Endothelial cell of umbilical vein (primary cell): ENCODE measurements at regions not wholly inside any gene's neighbourhood (a gene's known extent, or its start where the extent isn't known, plus 50 kb on each side); places are given as distances from the start of the nearest gene placed in this dataset.

ENCODE experiments used
- BruUV-seq: library from RNA; stranded (reverse); fragments of 400-500 nt; replicated peaks from 2 replicates; lab custom pipeline; 2021; lab: Mats Ljungman, UMichigan
- CTCF ChIA-PET: fragments of 300-600, 350-600 bp; sonication (Branson Sonifier 250); formaldehyde crosslinking; loops from one replicate; lab custom pipeline; 2021; ENCODE audit warnings: antibody characterized with exemption, inconsistent platforms; lab: Charles Lee
- POLR2A ChIA-PET: fragments of 300-600, 350-600 bp; sonication (Branson Sonifier 250); formaldehyde crosslinking; loops from one replicate; lab custom pipeline; 2021; ENCODE audit warnings: antibody characterized with exemption, inconsistent platforms; lab: Charles Lee
- DNase-seq: peaks from one replicate; pipeline ENCODE4 v3.0.0-alpha.2; 2011; ENCODE audit warnings: low read depth, low spot score
- FAIRE-seq: peaks from 2 replicates; lab custom pipeline; 2011; peaks lifted over from hg19 to GRCh38; lab: Jason Lieb, UNC
- H2AFZ ChIP-seq: 2 replicates; pipeline ENCODE4 v1.6.0; 2012; ENCODE audit warnings: low read depth, low read length, control low read depth, inconsistent platforms
- H3K27ac ChIP-seq: 2 replicates; pipeline ENCODE4 v1.5.1; 2011; ENCODE audit warnings: low read depth, mild to moderate bottlenecking, control low read depth, low read length, moderate library complexity; ENCODE audit not compliant: insufficient read depth
- H3K27me3 ChIP-seq, 2 experiments: 2 replicates each; pipeline versions ENCODE4 v1.6.0 to v1.6.1; 2011; ENCODE audit warnings: low read length in 2 of 2, mixed read lengths in 1 of 2; ENCODE audit not compliant: control insufficient read depth in 2 of 2, insufficient read depth in 2 of 2
- H3K36me3 ChIP-seq, 2 experiments: 2 replicates in 1 of 2; 3 replicates in 1 of 2; pipeline ENCODE4 v1.5.1; 2011; ENCODE audit warnings: low read length in 2 of 2, mild to moderate bottlenecking in 1 of 2, moderate library complexity in 1 of 2; ENCODE audit not compliant: control insufficient read depth in 2 of 2, insufficient read depth in 2 of 2; ENCODE audit errors: extremely low read depth in 1 of 2
- H3K4me1 ChIP-seq: 3 replicates; pipeline ENCODE4 v1.5.1; 2011; ENCODE audit warnings: mild to moderate bottlenecking, low read length; ENCODE audit not compliant: control insufficient read depth, insufficient read depth; ENCODE audit errors: extremely low read depth
- H3K4me2 ChIP-seq: 2 replicates; pipeline ENCODE4 v1.6.1; 2011; ENCODE audit warnings: low read length, control low read depth, mixed read lengths; ENCODE audit not compliant: insufficient read depth
- H3K4me3 ChIP-seq, 3 experiments: fragments of 200-600 bp in 1 of 3; sonication (generic), shearing (Covaris generic) in 1 of 3; replicated peaks in 1 of 3; 2 replicates each; pipeline ENCODE4 v1.5.1; 2011 to 2016; ENCODE audit warnings: control low read depth in 3 of 3, low read length in 3 of 3, mild to moderate bottlenecking in 2 of 3, inconsistent platforms in 1 of 3, low read depth in 1 of 3, moderate library complexity in 1 of 3; ENCODE audit not compliant: insufficient read depth in 1 of 3
- H3K79me2 ChIP-seq: 2 replicates; pipeline ENCODE4 v1.6.0; 2012; ENCODE audit warnings: low read length, inconsistent platforms; ENCODE audit not compliant: control insufficient read depth, insufficient read depth
- H3K9ac ChIP-seq: replicated peaks from 2 replicates; pipeline ENCODE3; 2011; ENCODE audit warnings: low read length, control low read depth; ENCODE audit not compliant: insufficient read depth; ENCODE audit errors: extremely low read depth
- H3K9me1 ChIP-seq: replicated peaks from 3 replicates; pipeline ENCODE4 v1.6.0; 2011; ENCODE audit warnings: mild to moderate bottlenecking, low read length; ENCODE audit not compliant: control insufficient read depth, insufficient read depth; ENCODE audit errors: extremely low read depth
- H3K9me3 ChIP-seq: replicated peaks from 2 replicates; pipeline ENCODE4 v1.5.1; 2012; ENCODE audit warnings: low read length, inconsistent platforms; ENCODE audit not compliant: control insufficient read depth, insufficient read depth
- H4K20me1 ChIP-seq: replicated peaks from 2 replicates; pipeline ENCODE3; 2011; ENCODE audit warnings: mild to moderate bottlenecking, low read length; ENCODE audit not compliant: control insufficient read depth, insufficient read depth; ENCODE audit errors: extremely low read depth
- CTCF ChIP-seq, 2 donors: IDR thresholded peaks; 1 replicate in 1 of 2; 2 replicates in 1 of 2; pipeline ENCODE4 v1.5.1; 2011; ENCODE audit warnings: low read length in 2 of 2, mild to moderate bottlenecking in 2 of 2, moderate library complexity in 2 of 2, control low read depth in 1 of 2, inconsistent platforms in 1 of 2, low read depth in 1 of 2; ENCODE audit not compliant: insufficient read depth in 1 of 2; ENCODE audit errors: extremely low read depth in 1 of 2
- EZH2 ChIP-seq: IDR thresholded peaks from 2 replicates; pipeline ENCODE4 v1.6.1; 2012; ENCODE audit warnings: borderline replicate concordance, low read depth, mild to moderate bottlenecking, moderate library complexity, low read length, inconsistent platforms; ENCODE audit not compliant: severe bottlenecking
- FOS ChIP-seq: IDR thresholded peaks from 2 replicates; pipeline ENCODE4 v1.6.1; 2011; ENCODE audit warnings: mild to moderate bottlenecking, low read length, moderate library complexity, borderline replicate concordance; ENCODE audit not compliant: insufficient read depth
- GATA2 ChIP-seq: IDR thresholded peaks from 2 replicates; pipeline ENCODE4 v1.7.0; 2011; ENCODE audit warnings: low read depth, mild to moderate bottlenecking, moderate library complexity, mixed read lengths, low read length; ENCODE audit not compliant: insufficient read length, insufficient read depth
- JUN ChIP-seq: IDR thresholded peaks from 2 replicates; pipeline ENCODE4 v1.6.1; 2011; ENCODE audit warnings: borderline replicate concordance, low read depth; ENCODE audit not compliant: insufficient read length, insufficient read depth
- MYC ChIP-seq: IDR thresholded peaks from one replicate; pipeline ENCODE4 v1.6.1; 2011; ENCODE audit warnings: mild to moderate bottlenecking, low read depth, low read length
- POLR2A ChIP-seq: IDR thresholded peaks from 2 replicates; pipeline ENCODE4 v1.6.1; 2012; ENCODE audit warnings: low read depth, mild to moderate bottlenecking, control low read depth, low read length
- POLR2AphosphoS5 ChIP-seq: IDR thresholded peaks from 2 replicates; pipeline ENCODE4 v1.6.1; 2012; ENCODE audit warnings: low read depth, mild to moderate bottlenecking, control low read depth, low read length, moderate library complexity; ENCODE audit not compliant: insufficient read depth
- dilution Hi-C: fragments of 300-500 bp; cut with MboI; formaldehyde crosslinking; loops from one replicate; pipeline ENCODE4 v1.15.0; 2019; ENCODE audit warnings: low sequenced_read_pairs; ENCODE audit not compliant: extremely low pct_ligation_motif_present
- intact Hi-C: fragments of 100-400 bp; cut with micrococcal nuclease; formaldehyde crosslinking; loops from one replicate; pipeline ENCODE4 v1.10.0; 2022

GRCh38 chr5:1706021-1706420 lies 93.6 kb downstream of the MRPL36 start:
- H3K9me3 ChIP-seq, result no peaks in the 10 kb centered on the region
- no peaks in the 10 kb centered on the region for H3K4me1 ChIP-seq
- TF ChIP-seq GATA2, result no peak
- TF ChIP-seq POLR2AphosphoS5, result no peak
- TF ChIP-seq JUN, result no peak
- no peak for TF ChIP-seq POLR2A
- TF ChIP-seq EZH2, result no peak
- no peak for TF ChIP-seq CTCF (IDR thresholded peaks at IDR 0.05; ENCODE audit: extremely low read depth in 1 of 2, insufficient read depth in 1 of 2, low read depth in 1 of 2, low read length in 2 of 2)
- TF ChIP-seq FOS, result no peak
- TF ChIP-seq MYC, result no peak
- H3K36me3 ChIP-seq, result no peaks in the 10 kb centered on the region
- FAIRE-seq (no peak), DNase-seq (no peak)
- POLR2A ChIA-PET, result no interaction called here
- H3K27me3 ChIP-seq, result peaks cover 0 to 3% of the 10 kb centered on the region in 2 experiments
- H3K4me2 ChIP-seq, result no peak overlapping the region
- dilution Hi-C loops, result no loop called here
- no peak overlapping the region for H3K9ac ChIP-seq
- H2AFZ ChIP-seq, result no peak overlapping the region
- H3K9me1 ChIP-seq, result no peaks in the 10 kb centered on the region
- no peak overlapping the region for H3K4me3 ChIP-seq
- no peaks in the 10 kb centered on the region for H4K20me1 ChIP-seq
- intact Hi-C loops, result no loop called here
- BruUV-seq, result no TSS peak
- no peaks in the 10 kb centered on the region for H3K79me2 ChIP-seq
- CTCF ChIA-PET, result no interaction called here
- no peak overlapping the region for H3K27ac ChIP-seq
